HepG2 (cell line): ENCODE measurements at regions not wholly inside any gene's neighbourhood (a gene's known extent, or its start where the extent isn't known, plus 50 kb on each side); places are given as distances from the start of the nearest gene placed in this dataset.

Experiments
- CC2D1A ChIP-seq: sonication (generic); formaldehyde crosslinking; IDR thresholded peaks from 2 replicates; pipeline ENCODE4 v1.8.1; 2023; ENCODE audit warnings: mild to moderate bottlenecking, missing genetic modification reagents
- HHEX ChIP-seq: IDR thresholded peaks from 2 replicates; pipeline ENCODE4 v1.6.1; 2016; ENCODE audit warnings: control low read depth
- JUND ChIP-seq: sonication (generic); formaldehyde crosslinking; IDR thresholded peaks from 2 replicates; pipeline ENCODE4 v1.8.0; 2022; ENCODE audit warnings: mild to moderate bottlenecking, missing genetic modification reagents
- NPAS2 ChIP-seq: sonication (generic); formaldehyde crosslinking; IDR thresholded peaks from 2 replicates; pipeline ENCODE4 v1.8.0; 2022; ENCODE audit warnings: mild to moderate bottlenecking, missing genetic modification reagents, borderline replicate concordance
- RBM22 ChIP-seq: fragments of 200-400 bp; formaldehyde crosslinking; optimal IDR thresholded peaks from 2 replicates; pipeline ENCODE3; 2017; ENCODE audit warnings: mild to moderate bottlenecking, low read length, moderate library complexity
- U2AF2 ChIP-seq: fragments of 200-400 bp; formaldehyde crosslinking; IDR thresholded peaks from 2 replicates; pipeline ENCODE4 v1.6.1; 2017; ENCODE audit warnings: low read depth, mild to moderate bottlenecking, low read length
- ZBTB34 ChIP-seq: sonication (generic); formaldehyde crosslinking; IDR thresholded peaks from 2 replicates; pipeline ENCODE4 v1.8.0; 2022; ENCODE audit warnings: mild to moderate bottlenecking, missing genetic modification reagents
- ZNF264 ChIP-seq: sonication (generic); formaldehyde crosslinking; IDR thresholded peaks from 2 replicates; pipeline ENCODE4 v1.4.0; 2020; ENCODE audit warnings: missing genetic modification reagents

- TF ChIP-seq JUND (CRISPR knock-in tag), result no peak
- no peak for TF ChIP-seq CC2D1A (CRISPR knock-in tag)
- TF ChIP-seq U2AF2, result no peak
- no peak for TF ChIP-seq RBM22
- no peak for TF ChIP-seq ZNF264
- TF ChIP-seq HHEX (CRISPR knock-in tag), result no peak
- no peak for TF ChIP-seq ZBTB34 (CRISPR knock-in tag)
- no peak for TF ChIP-seq NPAS2
Measured at GRCh38 chr1:209444961-209445360, 138.6 kb upstream of the CAMK1G start.
